Thyroid gland (tissue), 4 donors: ENCODE measurements at regions not wholly inside any gene's neighbourhood (a gene's known extent, or its start where the extent isn't known, plus 50 kb on each side); places are given as distances from the start of the nearest gene placed in this dataset.

Source experiments
- DNase-seq, 2 donors: peaks; one replicate each; pipeline ENCODE4 v3.0.0-alpha.2; 2019
- H3K27ac ChIP-seq, 3 donors: fragments of 200-600 bp; sonication (generic); 1 replicate in 2 of 3; 2 replicates in 1 of 3; pipeline ENCODE4 v1.5.1; 2016 to 2019; ENCODE audit warnings: mild to moderate bottlenecking in 1 of 3, moderate library complexity in 1 of 3
- H3K27me3 ChIP-seq: fragments of 200-600 bp; sonication (generic); one replicate; pipeline ENCODE4 v1.5.1; 2019
- H3K36me3 ChIP-seq, 2 donors: fragments of 200-600 bp; sonication (generic); one replicate each; pipeline ENCODE4 v1.5.1; 2016 to 2019
- H3K4me1 ChIP-seq, 2 donors: fragments of 200-600 bp; sonication (generic); one replicate each; pipeline ENCODE4 v1.5.1; 2017 to 2019
- H3K4me3 ChIP-seq, 3 donors: fragments of 200-600 bp; sonication (generic); replicated peaks in 1 of 3; 1 replicate in 2 of 3; 2 replicates in 1 of 3; pipeline ENCODE4 v1.5.1; 2016; ENCODE audit warnings: mild to moderate bottlenecking in 1 of 3
- H3K9me3 ChIP-seq: fragments of 200-600 bp; sonication (generic); one replicate; pipeline ENCODE4 v1.5.1; 2017
- CTCF ChIP-seq, 6 experiments: fragments of 200-600 bp in 3 of 6; fragments of 450-650 bp in 3 of 6; sonication (generic) in 3 of 6; IDR thresholded peaks; one replicate each; pipeline ENCODE4 v1.5.1; 2016 to 2019; ENCODE audit warnings: antibody characterized with exemption in 6 of 6, mild to moderate bottlenecking in 2 of 6, inconsistent platforms in 1 of 6, moderate library complexity in 1 of 6
- POLR2A ChIP-seq, 2 donors: fragments of 450-650 bp; IDR thresholded peaks; one replicate each; pipeline ENCODE4 v1.6.1; 2017; ENCODE audit warnings: antibody characterized with exemption in 2 of 2, mild to moderate bottlenecking in 2 of 2, moderate library complexity in 1 of 2
- WGBS, 2 donors: methylation state at CpG; one replicate each; pipeline ENCODE4 v1.1.5; 2017; 5-methylcytosine and 5-hydroxymethylcytosine counted together
- intact Hi-C: fragments of 100-400 bp; cut with DNase I; formaldehyde crosslinking; loops from one replicate; pipeline ENCODE4 v1.15.1; 2023

- DNase-seq, result no peak
- Histone ChIP-seq H3K4me3 (no peak overlapping the region), H3K27ac (no peak overlapping the region), H3K36me3 (no peaks in the 10 kb centered on the region), H3K9me3 (no peaks in the 10 kb centered on the region), H3K4me1 (no peaks in the 10 kb centered on the region), H3K27me3 (no peaks in the 10 kb centered on the region)
- intact Hi-C loops, result no loop called here
- TF ChIP-seq CTCF (IDR thresholded peaks at IDR 0.05) (no peak), POLR2A (IDR thresholded peaks at IDR 0.05) (no peak)
- WGBS, 2 donors, result 39 to 41% methylated on average over 3 of the region's 3 CpGs
Observed at GRCh38 chr19:28454083-28454482, 758.9 kb downstream of the UQCRFS1 start.

GRCh38 chr19:28453420-28453819 lies 759.5 kb downstream of the UQCRFS1 start:
- Histone ChIP-seq H3K9me3 (no peaks in the 10 kb centered on the region), H3K4me3 (no peak overlapping the region), H3K27me3 (no peaks in the 10 kb centered on the region), H3K27ac (no peak overlapping the region), H3K36me3 (no peaks in the 10 kb centered on the region), H3K4me1 (no peaks in the 10 kb centered on the region)
- TF ChIP-seq CTCF (IDR thresholded peaks at IDR 0.05) (no peak), POLR2A (IDR thresholded peaks at IDR 0.05) (no peak)
- 91 to 92% methylated on average over 9 of the region's 9 CpGs for WGBS, 2 donors
- no peak for DNase-seq
- intact Hi-C loops, result no loop called here

DNA sequence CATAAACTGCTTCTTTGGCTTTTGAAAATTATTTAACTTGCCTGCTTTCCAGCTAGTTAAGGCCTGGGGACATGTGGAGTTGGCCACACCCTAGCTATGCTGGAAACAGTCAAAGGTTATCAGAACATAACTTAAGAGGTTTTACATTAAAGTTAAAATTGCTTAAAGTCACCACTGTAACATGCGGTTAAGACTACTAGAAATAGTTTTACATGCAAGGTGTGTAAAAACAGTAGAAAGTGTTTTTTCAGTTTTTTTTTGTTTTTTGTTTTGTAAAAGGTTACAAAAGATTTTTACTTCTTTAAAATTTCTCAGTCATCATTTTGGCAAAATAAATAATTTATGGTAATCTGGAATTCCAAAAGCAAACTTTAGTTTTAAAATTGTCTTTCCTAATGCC lies 763.1 kb downstream of the UQCRFS1 start:
- no peaks in the 10 kb centered on the region for H3K4me1 ChIP-seq
- H3K36me3 ChIP-seq, result no peaks in the 10 kb centered on the region
- H3K9me3 ChIP-seq, result no peaks in the 10 kb centered on the region
- intact Hi-C loops, result no loop called here
- H3K27ac ChIP-seq, result no peak overlapping the region
- 81 to 88% methylated on average over 1 of the region's 1 CpG for WGBS, 2 donors
- H3K4me3 ChIP-seq, result no peak overlapping the region
- no peaks in the 10 kb centered on the region for H3K27me3 ChIP-seq
- TF ChIP-seq POLR2A (IDR thresholded peaks at IDR 0.05) (no peak), CTCF (IDR thresholded peaks at IDR 0.05) (no peak)
- DNase-seq, result no peak

DNA sequence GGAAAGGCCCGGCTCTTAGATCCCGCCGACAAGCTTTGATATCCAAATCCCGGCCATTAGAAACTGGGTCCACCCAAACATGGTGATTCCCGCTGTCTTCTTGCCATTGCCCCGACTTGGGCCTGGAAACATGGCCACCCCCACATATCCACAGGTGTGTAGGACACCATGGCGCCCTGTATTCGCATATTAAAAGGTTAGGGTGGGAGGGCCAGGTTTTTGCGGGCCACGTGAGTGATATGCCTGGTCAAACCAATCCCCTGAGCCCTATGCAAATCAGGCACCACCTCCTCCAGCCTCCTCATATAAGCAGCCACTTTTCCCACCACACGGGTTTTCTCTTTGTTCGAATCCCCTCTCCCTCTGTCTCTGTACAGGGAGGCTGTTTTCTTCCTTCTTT lies 766.4 kb downstream of the UQCRFS1 start:
- Histone ChIP-seq H3K4me3 (no peak overlapping the region), H3K27me3 (no peaks in the 10 kb centered on the region), H3K36me3 (no peaks in the 10 kb centered on the region), H3K4me1 (no peaks in the 10 kb centered on the region), H3K27ac (no peak overlapping the region), H3K9me3 (no peaks in the 10 kb centered on the region)
- no peak for DNase-seq
- TF ChIP-seq CTCF (IDR thresholded peaks at IDR 0.05) (no peak), POLR2A (IDR thresholded peaks at IDR 0.05) (no peak)
- intact Hi-C loops, result no loop called here
- WGBS, 2 donors, result 85 to 90% methylated on average over 12 of the region's 12 CpGs

- no peak for DNase-seq
- TF ChIP-seq POLR2A (IDR thresholded peaks at IDR 0.05), result no peak
- TF ChIP-seq CTCF (IDR thresholded peaks at IDR 0.05), result no peak
- H3K4me1 ChIP-seq, result no peaks in the 10 kb centered on the region
- no peaks in the 10 kb centered on the region for H3K27me3 ChIP-seq
- no peak overlapping the region for H3K4me3 ChIP-seq
- no peaks in the 10 kb centered on the region for H3K9me3 ChIP-seq
- no peaks in the 10 kb centered on the region for H3K36me3 ChIP-seq
- H3K27ac ChIP-seq, result no peak overlapping the region
- 78 to 80% methylated on average over 11 of the region's 11 CpGs for WGBS, 2 donors
- intact Hi-C loops, result no loop called here
Observed at GRCh38 chr19:28445826-28446225, 767.1 kb downstream of the UQCRFS1 start.
